PC-9 (cell line): ENCODE measurements at regions not wholly inside any gene's neighbourhood (a gene's known extent, or its start where the extent isn't known, plus 50 kb on each side); places are given as distances from the start of the nearest gene placed in this dataset.
"Not testable (repeated sequence)": the region's sequence is repeated elsewhere in the genome, so short reads cannot be mapped to it uniquely, and the experiment has no call there.

Experiments used
- BruUV-seq: library from RNA; stranded (reverse); fragments of 400-500 nt; replicated peaks from 2 replicates; lab custom pipeline; 2021; lab: Mats Ljungman, UMichigan
- CTCF ChIA-PET: fragments of 300-600 bp; sonication (Branson Sonifier 250); formaldehyde crosslinking; loops from one replicate; lab custom pipeline; 2022; ENCODE audit warnings: antibody characterized with exemption; lab: Charles Lee
- POLR2A ChIA-PET: fragments of 300-600 bp; sonication (Branson Sonifier 250); formaldehyde crosslinking; loops from one replicate; lab custom pipeline; 2022; ENCODE audit warnings: antibody characterized with exemption; ENCODE audit not compliant: unreplicated experiment; lab: Charles Lee
- DNase-seq, 2 experiments: peaks; one replicate each; pipeline versions ENCODE4 v3.0.0 to v3.0.0-alpha.2; 2015 to 2022; ENCODE audit warnings: mixed read lengths in 1 of 2
- H2AFZ ChIP-seq: fragments of 200-600 bp; sonication (generic); 2 replicates; pipeline ENCODE4 v1.8.1; 2017; ENCODE audit warnings: antibody characterized with exemption
- H3F3A ChIP-seq: fragments of 200-600 bp; sonication (generic); 2 replicates; pipeline ENCODE4 v1.8.1; 2017; ENCODE audit warnings: antibody characterized with exemption, mild to moderate bottlenecking, low read depth; ENCODE audit not compliant: insufficient read depth
- H3K27ac ChIP-seq: fragments of 200-600 bp; sonication (generic); 2 replicates; pipeline ENCODE4 v1.6.1; 2016; ENCODE audit warnings: mixed run types
- H3K27me3 ChIP-seq: fragments of 200-600 bp; sonication (generic); 2 replicates; pipeline ENCODE4 v1.6.1; 2016; ENCODE audit warnings: low read depth, mixed run types; ENCODE audit not compliant: insufficient read depth
- H3K36me3 ChIP-seq: fragments of 200-600 bp; sonication (generic); 2 replicates; pipeline ENCODE4 v1.6.1; 2016; ENCODE audit warnings: low read depth, mixed run types
- H3K4me1 ChIP-seq: fragments of 200-600 bp; sonication (generic); replicated peaks from 2 replicates; pipeline ENCODE4 v1.6.1; 2016; ENCODE audit warnings: mixed run types; ENCODE audit not compliant: insufficient read depth
- H3K4me2 ChIP-seq: fragments of 200-600 bp; sonication (generic); 2 replicates; pipeline ENCODE4 v1.6.1; 2017; ENCODE audit warnings: mixed run types
- H3K4me3 ChIP-seq: fragments of 200-600 bp; sonication (generic); 2 replicates; pipeline ENCODE4 v1.6.1; 2016; ENCODE audit warnings: mixed run types
- H3K79me2 ChIP-seq: fragments of 200-600 bp; sonication (generic); 2 replicates; pipeline ENCODE4 v1.6.1; 2017; ENCODE audit warnings: low read depth, mixed run types
- H3K9me2 ChIP-seq: fragments of 200-600 bp; sonication (generic); 2 replicates; pipeline ENCODE4 v1.8.1; 2017; ENCODE audit warnings: mild to moderate bottlenecking; ENCODE audit not compliant: insufficient read depth
- H3K9me3 ChIP-seq: fragments of 200-600 bp; sonication (generic); 2 replicates; pipeline ENCODE4 v1.8.1; 2016; ENCODE audit warnings: low read depth; ENCODE audit not compliant: insufficient read depth
- H4K20me1 ChIP-seq: fragments of 200-600 bp; sonication (generic); 2 replicates; pipeline ENCODE4 v1.8.1; 2017; ENCODE audit not compliant: insufficient read depth
- intact Hi-C: fragments of 100-400 bp; cut with micrococcal nuclease; formaldehyde crosslinking; loops from one replicate; pipeline ENCODE4 v1.10.0; 2022; ENCODE audit not compliant: unreplicated experiment

- H3K9me3 ChIP-seq, H3K79me2 ChIP-seq, H3K27ac ChIP-seq, intact Hi-C loops, H3K36me3 ChIP-seq, DNase-seq, CTCF ChIA-PET, POLR2A ChIA-PET, H3K4me3 ChIP-seq, H3K27me3 ChIP-seq, H3K4me1 ChIP-seq, H4K20me1 ChIP-seq, H3K4me2 ChIP-seq, H3F3A ChIP-seq, H3K9me2 ChIP-seq, BruUV-seq, H2AFZ ChIP-seq: not testable (repeated sequence)
Measured at GRCh38 chr1:144516172-144516571, 54.7 kb upstream of the NBPF15 start.

- H3K4me3 ChIP-seq, H3K27me3 ChIP-seq, CTCF ChIA-PET, DNase-seq, H3K36me3 ChIP-seq, H4K20me1 ChIP-seq, H3K79me2 ChIP-seq, BruUV-seq, H3K27ac ChIP-seq, POLR2A ChIA-PET, H2AFZ ChIP-seq, H3K4me1 ChIP-seq, intact Hi-C loops, H3K9me2 ChIP-seq, H3K4me2 ChIP-seq, H3F3A ChIP-seq, H3K9me3 ChIP-seq: not testable (repeated sequence)
Measured at GRCh38 chr1:144516906-144517305, 55.4 kb upstream of the NBPF15 start.

- H3K27ac ChIP-seq, BruUV-seq, POLR2A ChIA-PET: not testable (repeated sequence)
Measured at GRCh38 chr1:144518439-144518838, 57.0 kb upstream of the NBPF15 start.

GRCh38 chr1:144519528-144520189 is 58.2 kb upstream of the NBPF15 start:
- H3K79me2 ChIP-seq, H3K27ac ChIP-seq, H4K20me1 ChIP-seq, H3K4me3 ChIP-seq, POLR2A ChIA-PET, H3K9me3 ChIP-seq, H3K4me2 ChIP-seq, CTCF ChIA-PET, H2AFZ ChIP-seq, DNase-seq, H3K27me3 ChIP-seq, H3F3A ChIP-seq, H3K4me1 ChIP-seq, intact Hi-C loops, H3K36me3 ChIP-seq, BruUV-seq, H3K9me2 ChIP-seq: not testable (repeated sequence)

More at GRCh38 chr1:144518439-144518838, 57.0 kb upstream of the NBPF15 start:
- CTCF ChIA-PET, H3K36me3 ChIP-seq, H3K9me2 ChIP-seq, H3K4me2 ChIP-seq, H3K9me3 ChIP-seq, H3K27me3 ChIP-seq, H3K79me2 ChIP-seq, DNase-seq, H3K4me1 ChIP-seq, H4K20me1 ChIP-seq, intact Hi-C loops, H3F3A ChIP-seq, H2AFZ ChIP-seq, H3K4me3 ChIP-seq: not testable (repeated sequence)

- POLR2A ChIA-PET, H4K20me1 ChIP-seq, H3K36me3 ChIP-seq, intact Hi-C loops, H3K27me3 ChIP-seq, H3K9me2 ChIP-seq, H3F3A ChIP-seq, CTCF ChIA-PET, H3K9me3 ChIP-seq, H3K79me2 ChIP-seq, H3K4me1 ChIP-seq: not testable (repeated sequence)
- peak overlapping the region; percentile 76 for H3K4me2 ChIP-seq
- BruUV-seq, result TSS peak; percentile 100
- H3K4me3 ChIP-seq, result peak overlapping the region; percentile 44; the same call in 1 of the 2 replicates
- 0 out of 2 replicates have a peak overlapping the region, but pooled peaks have one; percentile 69 for H2AFZ ChIP-seq
- peak in 1 of 2 experiments; percentile 82 for DNase-seq
- H3K27ac ChIP-seq, result peak overlapping the region; percentile 89
Measured at GRCh38 chr1:144523661-144524407, 62.4 kb upstream of the NBPF15 start.
